ENCODE measurements at regions not wholly inside any gene's neighbourhood (a gene's known extent, or its start where the extent isn't known, plus 50 kb on each side); places are given as distances from the start of the nearest gene placed in this dataset.

- Histone ChIP-seq H3K9me3 (ENCODE audit: insufficient read depth, low read length) (no peaks in the 10 kb centered on the region), H2AFZ (ENCODE audit: low read depth, low read length) (no peak overlapping the region), H3K4me1 (ENCODE audit: low read length) (no peaks in the 10 kb centered on the region), H3K27ac (ENCODE audit: low read length) (no peak overlapping the region), H4K20me1 (ENCODE audit: insufficient read depth, low read length) (no peaks in the 10 kb centered on the region), H3K4me3 (ENCODE audit: low read length) (no peak overlapping the region), H3K36me3 (replicated peaks; ENCODE audit: low read depth, low read length) (no peaks in the 10 kb centered on the region), H3K9ac (ENCODE audit: low read length) (no peak overlapping the region), H3K79me2 (ENCODE audit: low read length) (no peaks in the 10 kb centered on the region), H3K4me2 (ENCODE audit: low read length) (no peak overlapping the region), H3K27me3 (ENCODE audit: low read depth, low read length) (no peaks in the 10 kb centered on the region)
- TF ChIP-seq EZH2phosphoT487 (IDR thresholded peaks at IDR 0.05; ENCODE audit: low read depth) (no peak), CTCF (IDR thresholded peaks at IDR 0.05; ENCODE audit: low read depth, low read length) (no peak)
These were observed 617.3 kb upstream of the ST8SIA4 start for GRCh38 chr5:101520417-101520816.

- Histone ChIP-seq H2AFZ (ENCODE audit: low read depth, low read length) (no peak overlapping the region), H3K27me3 (ENCODE audit: low read depth, low read length) (no peaks in the 10 kb centered on the region)
- no peak for TF ChIP-seq EZH2phosphoT487 (IDR thresholded peaks at IDR 0.05; ENCODE audit: low read depth)
- TF ChIP-seq CTCF (IDR thresholded peaks at IDR 0.05; ENCODE audit: low read depth, low read length) = no peak
These were observed 614.7 kb upstream of the ST8SIA4 start for GRCh38 chr5:101517795-101518194.

GRCh38 chr5:101515721-101516120, 612.6 kb upstream of the ST8SIA4 start:
- Histone ChIP-seq H3K4me2 (ENCODE audit: low read length) (no peak overlapping the region), H3K79me2 (ENCODE audit: low read length) (no peaks in the 10 kb centered on the region), H3K9ac (ENCODE audit: low read length) (no peak overlapping the region), H2AFZ (ENCODE audit: low read depth, low read length) (no peak overlapping the region), H3K9me3 (ENCODE audit: insufficient read depth, low read length) (no peaks in the 10 kb centered on the region), H3K4me1 (ENCODE audit: low read length) (no peaks in the 10 kb centered on the region), H3K27ac (ENCODE audit: low read length) (no peak overlapping the region), H4K20me1 (ENCODE audit: insufficient read depth, low read length) (no peaks in the 10 kb centered on the region), H3K27me3 (ENCODE audit: low read depth, low read length) (no peaks in the 10 kb centered on the region), H3K36me3 (replicated peaks; ENCODE audit: low read depth, low read length) (no peaks in the 10 kb centered on the region), H3K4me3 (ENCODE audit: low read length) (no peak overlapping the region)
- TF ChIP-seq EZH2phosphoT487 (IDR thresholded peaks at IDR 0.05; ENCODE audit: low read depth) = no peak
- TF ChIP-seq CTCF (IDR thresholded peaks at IDR 0.05; ENCODE audit: low read depth, low read length) = no peak

More at GRCh38 chr5:101517795-101518194, 614.7 kb upstream of the ST8SIA4 start:
- H3K27ac ChIP-seq (ENCODE audit: low read length) = no peak overlapping the region
- no peak overlapping the region for H3K4me3 ChIP-seq (ENCODE audit: low read length)
- H3K4me1 ChIP-seq (ENCODE audit: low read length) = no peaks in the 10 kb centered on the region
- no peaks in the 10 kb centered on the region for H3K9me3 ChIP-seq (ENCODE audit: insufficient read depth, low read length)
- H3K9ac ChIP-seq (ENCODE audit: low read length) = no peak overlapping the region
- H3K36me3 ChIP-seq (replicated peaks; ENCODE audit: low read depth, low read length) = no peaks in the 10 kb centered on the region
- no peaks in the 10 kb centered on the region for H3K79me2 ChIP-seq (ENCODE audit: low read length)
- no peak overlapping the region for H3K4me2 ChIP-seq (ENCODE audit: low read length)
- no peaks in the 10 kb centered on the region for H4K20me1 ChIP-seq (ENCODE audit: insufficient read depth, low read length)

- H4K20me1 ChIP-seq (ENCODE audit: insufficient read depth, low read length) = no peaks in the 10 kb centered on the region
- no peaks in the 10 kb centered on the region for H3K27me3 ChIP-seq (ENCODE audit: low read depth, low read length)
- TF ChIP-seq CTCF (IDR thresholded peaks at IDR 0.05; ENCODE audit: low read depth, low read length) = no peak
- no peak for TF ChIP-seq EZH2phosphoT487 (IDR thresholded peaks at IDR 0.05; ENCODE audit: low read depth)
- no peak overlapping the region for H3K4me2 ChIP-seq (ENCODE audit: low read length)
- no peak overlapping the region for H3K9ac ChIP-seq (ENCODE audit: low read length)
- no peak overlapping the region for H2AFZ ChIP-seq (ENCODE audit: low read depth, low read length)
- H3K36me3 ChIP-seq (replicated peaks; ENCODE audit: low read depth, low read length) = no peaks in the 10 kb centered on the region
- no peaks in the 10 kb centered on the region for H3K9me3 ChIP-seq (ENCODE audit: insufficient read depth, low read length)
- H3K27ac ChIP-seq (ENCODE audit: low read length) = no peak overlapping the region
- no peaks in the 10 kb centered on the region for H3K4me1 ChIP-seq (ENCODE audit: low read length)
- H3K79me2 ChIP-seq (ENCODE audit: low read length) = no peaks in the 10 kb centered on the region
- no peak overlapping the region for H3K4me3 ChIP-seq (ENCODE audit: low read length)
These were observed 602.9 kb upstream of the ST8SIA4 start for GRCh38 chr5:101505891-101506570.

Measured in OCI-LY3 (cell line).